ENCODE measurements at regions not wholly inside any gene's neighbourhood (a gene's known extent, or its start where the extent isn't known, plus 50 kb on each side); places are given as distances from the start of the nearest gene placed in this dataset.

DNA sequence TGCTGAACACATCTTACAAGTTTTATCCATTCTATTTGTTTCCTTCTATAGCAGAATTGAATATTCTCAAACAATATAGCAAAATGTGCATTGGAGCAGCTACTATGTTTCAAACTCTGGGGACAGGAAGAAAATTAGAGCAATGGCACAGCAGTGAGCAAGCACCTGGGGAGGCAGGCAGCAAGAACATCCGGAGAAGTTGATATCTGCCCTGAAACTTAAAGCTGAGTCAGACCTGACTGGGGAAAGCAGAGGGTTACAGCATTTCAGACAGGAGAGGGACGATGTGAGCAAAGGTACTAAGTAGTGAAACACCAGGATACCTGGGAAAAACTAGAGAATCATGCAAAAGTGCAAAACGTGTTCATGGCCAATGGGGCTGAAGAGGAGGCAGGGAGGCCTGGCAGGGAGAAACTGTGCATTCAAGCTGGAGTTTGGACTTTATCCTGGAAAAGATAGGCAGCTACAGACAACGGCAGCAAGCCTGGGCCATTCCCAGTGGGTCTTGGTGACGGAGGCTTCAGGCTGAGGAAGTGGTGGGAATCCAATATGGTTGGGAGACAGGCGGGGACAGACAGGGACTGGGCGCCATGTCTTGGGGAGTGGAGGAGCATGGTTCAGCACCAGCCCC, 118.0 kb upstream of the CDKN3 start:
- no peak for DNase-seq (ENCODE audit: low spot score)
- Histone ChIP-seq H3K27ac (no peak overlapping the region), H3K4me3 (no peak overlapping the region)
- TF ChIP-seq CTCF (IDR thresholded peaks at IDR 0.05) = no peak

DNA sequence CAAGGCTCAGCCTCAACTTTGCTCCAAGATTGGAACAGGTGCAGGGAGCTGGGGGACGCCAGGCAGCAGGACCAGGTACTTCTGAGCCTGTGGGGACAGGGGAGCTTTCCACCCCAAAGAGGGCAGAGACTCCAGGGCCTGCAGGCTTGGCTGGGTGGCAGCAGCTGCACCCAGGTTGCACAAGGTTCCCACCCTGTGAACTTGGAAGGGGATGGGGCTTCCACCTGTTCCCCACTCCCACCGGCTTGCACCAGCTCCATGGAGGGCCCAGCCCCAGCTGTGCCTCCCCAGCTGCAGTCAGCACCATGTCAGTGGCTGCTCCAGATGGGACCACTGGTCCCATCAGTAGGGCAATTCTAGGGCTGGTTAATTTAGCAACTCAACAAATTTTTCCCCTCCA, 114.0 kb upstream of the CDKN3 start:
- no peak for DNase-seq (ENCODE audit: low spot score)
- H3K4me3 ChIP-seq = no peak overlapping the region
- no peak overlapping the region for H3K27ac ChIP-seq
- no peak for TF ChIP-seq CTCF (IDR thresholded peaks at IDR 0.05)

DNA sequence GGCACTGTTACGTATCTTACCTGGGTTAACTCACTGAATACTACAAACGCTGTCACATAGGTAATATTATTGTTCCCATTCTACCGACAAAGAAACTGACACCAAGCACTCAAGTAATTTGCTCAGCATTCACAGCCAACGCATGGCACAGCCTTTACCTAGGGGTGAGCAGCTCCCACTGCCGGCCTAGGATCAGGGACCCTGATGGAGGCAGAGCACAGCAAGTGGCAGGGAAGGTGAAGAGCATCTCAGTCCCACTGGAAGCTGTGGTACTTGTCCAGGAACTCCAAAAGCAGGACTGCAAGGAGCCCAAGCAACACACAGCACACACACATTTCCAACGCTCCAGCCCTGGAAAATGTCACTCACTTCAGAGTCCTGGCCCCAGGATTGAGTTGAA, 111.8 kb upstream of the CDKN3 start:
- TF ChIP-seq CTCF (IDR thresholded peaks at IDR 0.05) = no peak

DNA sequence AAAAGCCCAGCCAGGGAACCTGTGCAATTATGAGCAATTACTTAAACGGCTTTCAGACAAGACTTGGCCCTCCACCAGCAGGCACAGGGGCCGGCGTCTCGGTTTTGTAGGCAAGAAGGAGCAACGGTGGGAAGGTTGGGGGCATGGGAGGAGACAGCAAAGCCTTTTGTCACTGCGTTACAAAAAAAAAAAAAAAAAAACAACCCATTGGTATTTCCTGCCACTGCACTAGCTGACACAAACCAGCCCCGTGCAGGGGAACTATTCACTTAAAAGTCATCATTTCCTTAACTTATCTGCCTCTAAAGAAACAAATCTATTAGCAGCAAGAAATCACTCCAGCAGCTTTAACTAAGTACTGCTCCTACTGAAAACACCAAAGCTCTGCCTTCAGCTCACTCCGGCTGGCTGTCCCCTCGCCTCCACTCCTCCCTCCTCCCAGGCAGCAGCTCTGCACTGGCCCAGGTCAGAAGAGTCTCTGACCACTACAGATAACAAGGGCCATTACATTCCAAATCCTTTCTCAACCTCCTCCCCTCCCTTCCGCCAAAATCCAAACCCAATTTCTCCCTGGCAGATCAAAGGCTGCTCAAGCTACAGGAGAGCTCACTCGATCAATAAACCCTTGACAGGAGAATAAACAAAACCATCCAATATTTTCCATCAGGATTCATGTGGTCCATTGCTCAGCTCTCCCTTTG, 105.2 kb upstream of the CDKN3 start:
- Histone ChIP-seq H3K4me3 (no peak overlapping the region), H3K27ac (no peak overlapping the region)
- TF ChIP-seq CTCF (IDR thresholded peaks at IDR 0.05) = no peak
- no peak for DNase-seq (ENCODE audit: low spot score)

More for the DNA sequence above, 111.8 kb upstream of the CDKN3 start:
- no peak overlapping the region for H3K4me3 ChIP-seq
- H3K27ac ChIP-seq = no peak overlapping the region
- no peak for DNase-seq (ENCODE audit: low spot score)

- H3K27ac ChIP-seq = no peak overlapping the region
- DNase-seq (ENCODE audit: low spot score) = no peak
- no peak overlapping the region for H3K4me3 ChIP-seq
- no peak for TF ChIP-seq CTCF (IDR thresholded peaks at IDR 0.05)
These were observed 102.0 kb upstream of the CDKN3 start for GRCh38 chr14:54294802-54295201.

DNA sequence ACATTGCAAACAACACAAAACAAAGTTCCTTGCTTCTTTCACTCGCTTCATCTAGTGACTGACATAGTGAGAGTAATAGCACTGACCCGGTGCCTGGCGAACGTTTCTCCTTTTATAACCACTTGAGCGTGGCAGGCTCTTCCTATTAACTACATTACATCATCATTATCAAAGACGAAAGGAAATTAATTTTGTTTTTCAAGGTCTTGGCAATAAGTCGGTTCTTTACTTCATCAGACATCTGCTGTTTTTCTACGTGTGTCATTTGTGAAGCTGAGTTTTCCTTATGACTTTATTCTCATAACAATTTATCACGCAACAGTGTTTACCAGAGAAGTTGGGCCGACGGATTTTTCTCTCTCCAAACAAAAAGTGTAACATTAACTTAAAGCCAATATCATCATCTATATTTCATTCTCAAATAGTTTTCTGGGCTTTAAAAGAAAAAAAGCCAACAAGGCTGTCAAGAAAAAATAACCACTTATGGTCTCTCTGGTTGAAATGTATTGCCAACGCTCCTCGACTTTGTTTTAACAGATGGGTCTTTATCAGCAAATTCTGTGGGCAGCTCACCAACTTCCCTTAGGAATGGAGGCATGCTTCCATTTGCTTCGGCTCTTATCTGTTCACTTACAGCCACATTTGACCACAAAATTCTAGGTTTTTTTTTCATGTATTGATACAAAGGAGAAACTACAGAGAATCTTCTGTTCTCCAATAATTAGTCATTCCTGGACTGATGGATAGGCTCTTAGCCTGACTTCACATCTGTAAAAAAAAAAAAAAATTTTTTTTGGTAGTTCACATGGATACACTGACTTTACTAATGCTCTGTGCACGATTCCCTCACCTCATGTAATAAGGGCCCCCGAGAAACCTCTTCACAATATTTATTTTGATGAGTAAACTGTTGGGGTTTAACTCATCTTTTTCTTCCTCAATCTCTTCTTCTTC, 97.1 kb upstream of the CDKN3 start:
- DNase-seq (ENCODE audit: low spot score) = no peak
- H3K4me3 ChIP-seq = no peak overlapping the region
- TF ChIP-seq CTCF (IDR thresholded peaks at IDR 0.05) = no peak
- H3K27ac ChIP-seq = no peak overlapping the region
